DND-41 (cell line): ENCODE measurements at regions not wholly inside any gene's neighbourhood (a gene's known extent, or its start where the extent isn't known, plus 50 kb on each side); places are given as distances from the start of the nearest gene placed in this dataset.

Experiments
- EZH2 ChIP-seq: IDR thresholded peaks from 3 replicates; pipeline ENCODE4 v1.6.1; 2012; ENCODE audit warnings: borderline replicate concordance, low read depth, mild to moderate bottlenecking, moderate library complexity, low read length, inconsistent platforms; ENCODE audit not compliant: severe bottlenecking
- TF ChIP-seq, protein P1 (sequence below): IDR thresholded peaks from 2 replicates; pipeline ENCODE4 v1.5.1; 2012; ENCODE audit warnings: borderline replicate concordance, low read length, moderate library complexity, mild to moderate bottlenecking; ENCODE audit not compliant: poor library complexity, severe bottlenecking; ENCODE audit errors: extremely low read depth

DNA sequence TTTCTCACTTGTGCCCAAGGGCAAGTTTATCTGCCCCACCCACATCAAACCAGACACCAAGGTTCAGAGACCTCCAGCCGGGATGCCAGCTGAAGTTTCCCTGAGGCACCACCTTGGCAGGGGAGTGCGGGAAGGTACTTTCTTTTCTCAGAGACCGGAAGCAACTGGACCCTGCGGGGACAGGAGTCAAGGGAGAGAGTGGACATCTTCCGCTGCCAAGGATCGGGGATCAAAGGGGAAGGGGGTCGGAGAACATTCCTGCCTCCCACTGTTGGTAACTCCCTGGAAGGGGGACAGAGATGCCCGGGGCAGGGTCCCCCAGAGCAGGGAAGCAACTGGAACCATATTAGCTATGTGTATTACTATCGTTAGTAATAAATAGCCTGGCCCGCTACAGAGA lies 161.8 kb downstream of the DICER1 start:
- TF ChIP-seq, protein P1, sequence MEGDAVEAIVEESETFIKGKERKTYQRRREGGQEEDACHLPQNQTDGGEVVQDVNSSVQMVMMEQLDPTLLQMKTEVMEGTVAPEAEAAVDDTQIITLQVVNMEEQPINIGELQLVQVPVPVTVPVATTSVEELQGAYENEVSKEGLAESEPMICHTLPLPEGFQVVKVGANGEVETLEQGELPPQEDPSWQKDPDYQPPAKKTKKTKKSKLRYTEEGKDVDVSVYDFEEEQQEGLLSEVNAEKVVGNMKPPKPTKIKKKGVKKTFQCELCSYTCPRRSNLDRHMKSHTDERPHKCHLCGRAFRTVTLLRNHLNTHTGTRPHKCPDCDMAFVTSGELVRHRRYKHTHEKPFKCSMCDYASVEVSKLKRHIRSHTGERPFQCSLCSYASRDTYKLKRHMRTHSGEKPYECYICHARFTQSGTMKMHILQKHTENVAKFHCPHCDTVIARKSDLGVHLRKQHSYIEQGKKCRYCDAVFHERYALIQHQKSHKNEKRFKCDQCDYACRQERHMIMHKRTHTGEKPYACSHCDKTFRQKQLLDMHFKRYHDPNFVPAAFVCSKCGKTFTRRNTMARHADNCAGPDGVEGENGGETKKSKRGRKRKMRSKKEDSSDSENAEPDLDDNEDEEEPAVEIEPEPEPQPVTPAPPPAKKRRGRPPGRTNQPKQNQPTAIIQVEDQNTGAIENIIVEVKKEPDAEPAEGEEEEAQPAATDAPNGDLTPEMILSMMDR, result no peak
- TF ChIP-seq EZH2, result no peak
